ENCODE measurements at regions not wholly inside any gene's neighbourhood (a gene's known extent, or its start where the extent isn't known, plus 50 kb on each side); places are given as distances from the start of the nearest gene placed in this dataset.

- TF ChIP-seq CTCF (IDR thresholded peaks at IDR 0.05; ENCODE audit: insufficient read depth, low read depth, low read length, missing control alignments), result no peak
- H3K4me3 ChIP-seq (ENCODE audit: low read length), result no peak overlapping the region
- peak; percentile 34 for DNase-seq (ENCODE audit: low read depth)
These were observed 346.2 kb downstream of the BARHL2 start for GRCh38 chr1:90370686-90371447.

DNA sequence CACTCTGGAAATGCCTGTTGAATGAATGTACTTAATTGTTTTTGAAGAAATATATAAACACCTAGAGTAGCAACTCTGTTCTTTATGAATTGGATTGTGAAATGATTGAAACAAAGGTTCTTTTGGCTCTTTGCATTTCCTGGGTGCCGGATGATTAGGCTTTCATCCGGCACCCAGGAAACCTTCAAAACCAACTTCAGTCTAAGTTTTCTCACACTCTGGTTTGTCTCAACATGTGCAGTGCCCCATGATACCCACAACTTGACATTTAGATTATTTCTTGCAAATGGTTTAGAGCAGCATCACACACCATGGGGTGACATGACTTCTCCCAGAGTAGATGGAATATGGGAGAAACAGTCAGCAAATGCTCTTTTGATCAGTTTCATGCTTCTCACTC is 354.9 kb downstream of the BARHL2 start:
- TF ChIP-seq CTCF (IDR thresholded peaks at IDR 0.05; ENCODE audit: insufficient read depth, low read depth, low read length, missing control alignments), result no peak
- DNase-seq (ENCODE audit: low read depth), result no peak

GRCh38 chr1:90361026-90361425 is 356.1 kb downstream of the BARHL2 start:
- no peak for DNase-seq (ENCODE audit: low read depth)
- no peak for TF ChIP-seq CTCF (IDR thresholded peaks at IDR 0.05; ENCODE audit: insufficient read depth, low read depth, low read length, missing control alignments)
- no peak overlapping the region for H3K4me3 ChIP-seq (ENCODE audit: low read length)

More for the DNA sequence above, 354.9 kb downstream of the BARHL2 start:
- H3K4me3 ChIP-seq (ENCODE audit: low read length), result no peak overlapping the region

DNA sequence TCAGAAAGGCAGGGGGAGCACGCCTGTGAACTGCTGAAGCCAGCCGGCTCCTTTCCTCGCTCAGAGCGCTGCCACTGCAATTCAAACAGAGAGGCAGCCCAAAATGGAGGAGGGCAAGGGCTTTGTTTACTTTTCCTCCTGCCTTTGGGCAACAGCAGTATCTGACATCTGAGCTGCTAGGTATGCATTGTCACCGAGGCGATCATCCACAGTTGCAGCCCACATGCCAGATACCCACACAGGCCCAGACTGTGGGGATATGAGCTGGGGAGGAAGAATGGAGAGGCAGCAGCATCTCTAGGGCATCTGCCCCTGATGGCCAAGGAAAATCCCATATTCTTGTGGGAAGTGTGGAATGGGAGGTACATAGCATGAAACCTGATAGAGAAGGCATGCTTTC is 357.1 kb downstream of the BARHL2 start:
- H3K4me3 ChIP-seq (ENCODE audit: low read length), result no peak overlapping the region
- no peak for TF ChIP-seq CTCF (IDR thresholded peaks at IDR 0.05; ENCODE audit: insufficient read depth, low read depth, low read length, missing control alignments)
- no peak for DNase-seq (ENCODE audit: low read depth)

DNA sequence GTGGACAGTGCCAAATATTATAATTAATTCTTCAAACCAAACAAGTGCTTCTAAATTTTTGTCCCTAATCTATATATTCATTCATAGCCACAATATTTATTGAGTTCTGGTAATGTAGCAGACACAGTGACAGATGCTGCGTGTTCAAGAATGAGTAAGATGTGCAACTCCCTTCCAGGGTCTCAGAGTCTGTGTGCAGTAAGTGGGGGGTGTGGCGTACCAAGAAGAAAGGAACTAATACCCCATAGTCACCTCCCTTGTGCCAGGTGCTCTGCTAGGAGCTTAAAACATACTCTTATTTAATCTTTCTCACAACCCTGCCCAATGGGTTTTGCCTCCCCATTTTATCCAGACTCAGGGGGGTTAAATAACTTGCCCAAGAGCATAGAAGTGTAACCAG is 358.7 kb downstream of the BARHL2 start:
- no peak overlapping the region for H3K4me3 ChIP-seq (ENCODE audit: low read length)
- no peak for DNase-seq (ENCODE audit: low read depth)
- no peak for TF ChIP-seq CTCF (IDR thresholded peaks at IDR 0.05; ENCODE audit: insufficient read depth, low read depth, low read length, missing control alignments)

GRCh38 chr1:90357995-90358394 is 359.1 kb downstream of the BARHL2 start:
- H3K4me3 ChIP-seq (ENCODE audit: low read length), result no peak overlapping the region
- no peak for TF ChIP-seq CTCF (IDR thresholded peaks at IDR 0.05; ENCODE audit: insufficient read depth, low read depth, low read length, missing control alignments)
- DNase-seq (ENCODE audit: low read depth), result peak; percentile 41

DNA sequence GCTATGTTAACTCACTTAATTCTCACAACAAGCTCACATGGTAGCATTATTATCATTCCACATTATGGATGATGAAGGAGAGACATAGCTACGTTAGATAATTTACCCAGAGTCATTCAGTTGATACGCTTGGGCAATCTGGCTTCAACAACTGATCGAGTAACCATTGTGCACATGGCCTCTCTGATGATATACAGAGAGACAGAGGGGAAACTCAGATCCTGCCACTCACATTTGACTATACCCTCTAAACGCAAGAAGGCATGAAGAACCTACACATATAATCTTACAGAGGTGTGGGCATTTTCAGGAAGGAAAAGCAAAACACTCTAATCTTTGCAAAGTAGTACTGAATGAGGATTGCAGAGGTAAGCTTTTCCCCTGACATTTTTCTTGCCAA is 360.1 kb downstream of the BARHL2 start:
- H3K4me3 ChIP-seq (ENCODE audit: low read length), result no peak overlapping the region
- DNase-seq (ENCODE audit: low read depth), result no peak
- no peak for TF ChIP-seq CTCF (IDR thresholded peaks at IDR 0.05; ENCODE audit: insufficient read depth, low read depth, low read length, missing control alignments)

Data from epithelial cell of esophagus (primary cell).